Lower leg skin (tissue), 4 donors: ENCODE measurements at regions not wholly inside any gene's neighbourhood (a gene's known extent, or its start where the extent isn't known, plus 50 kb on each side); places are given as distances from the start of the nearest gene placed in this dataset.
A peak's percentile ranks its signal among the peaks of the same experiment; 100 is the strongest.

Source experiments
- DNase-seq, 2 donors: peaks; one replicate each; pipeline ENCODE4 v3.0.0-alpha.2; 2019; ENCODE audit warnings: low spot score in 2 of 2
- H3K4me3 ChIP-seq: fragments of 200-600 bp; sonication (generic); 2 replicates; pipeline ENCODE4 v1.5.1; 2017; ENCODE audit warnings: mild to moderate bottlenecking, low read depth; ENCODE audit not compliant: poor library complexity, severe bottlenecking
- CTCF ChIP-seq, 3 donors: fragments of 450-650 bp; IDR thresholded peaks; one replicate each; pipeline ENCODE4 v1.5.1; 2016; ENCODE audit warnings: antibody characterized with exemption in 3 of 3, mild to moderate bottlenecking in 3 of 3, moderate library complexity in 2 of 3
- POLR2A ChIP-seq, 2 donors: fragments of 450-650 bp; IDR thresholded peaks; one replicate each; pipeline ENCODE4 v1.6.1; 2016 to 2017; ENCODE audit warnings: antibody characterized with exemption in 2 of 2, mild to moderate bottlenecking in 1 of 2, moderate library complexity in 1 of 2
- WGBS, 2 donors: methylation state at CpG; one replicate each; pipeline ENCODE4 v1.1.5; 2018; 5-methylcytosine and 5-hydroxymethylcytosine counted together
- intact Hi-C: fragments of 100-400 bp; cut with DNase I; formaldehyde crosslinking; loops from one replicate; pipeline ENCODE4 v1.15.0; 2023; ENCODE audit warnings: low total_unique reads

DNA sequence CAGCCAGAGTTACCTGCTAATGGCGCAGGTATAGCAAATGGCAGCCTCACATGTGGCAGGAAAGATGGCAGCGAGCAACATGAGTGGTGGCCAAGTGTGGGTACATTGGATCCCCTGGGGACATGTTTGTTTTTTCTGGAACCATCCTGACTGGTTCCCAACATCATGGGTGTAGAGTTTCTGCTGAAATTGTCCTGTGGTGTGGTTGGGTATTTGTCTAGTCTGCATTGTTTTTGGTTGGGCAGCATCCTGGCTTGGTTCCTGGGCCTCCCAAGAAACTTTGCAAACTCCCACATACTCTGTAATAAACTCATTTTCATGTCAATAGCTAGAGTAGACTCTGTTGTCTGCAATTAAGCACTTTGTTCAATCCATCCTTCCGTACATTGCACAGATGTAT is 282.6 kb downstream of the CDC5L start:
- WGBS, 2 donors: 89 to 94% methylated on average over 3 of the region's 3 CpGs
- DNase-seq: peak in 1 of 2 donors; percentile 32
- TF ChIP-seq POLR2A (IDR thresholded peaks at IDR 0.05): no peak
- TF ChIP-seq CTCF (IDR thresholded peaks at IDR 0.05): no peak
- intact Hi-C loops: no loop called here
- no peak overlapping the region for H3K4me3 ChIP-seq

DNA sequence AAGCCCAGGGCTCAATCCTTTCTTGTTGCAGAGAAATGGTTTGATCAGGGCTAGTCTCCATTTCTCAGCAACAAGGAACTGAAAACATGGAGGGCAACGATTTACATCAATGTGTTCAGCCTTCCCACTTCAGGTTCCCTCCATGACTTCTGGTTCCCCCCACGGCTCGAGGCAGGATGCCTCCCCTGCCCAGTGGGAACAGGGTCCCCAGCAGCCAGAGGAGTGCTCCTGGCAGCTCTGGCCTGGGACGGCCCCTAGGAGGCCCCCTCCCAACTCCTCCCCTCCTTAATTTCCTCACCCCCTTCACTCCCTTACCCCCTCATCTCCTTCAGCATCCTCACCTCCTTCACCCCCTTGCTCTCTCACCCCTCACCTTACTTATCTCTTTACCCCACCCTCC is 283.8 kb downstream of the CDC5L start:
- intact Hi-C loops: no loop called here
- H3K4me3 ChIP-seq: no peak overlapping the region
- DNase-seq: peak in 1 of 2 donors; percentile 46
- 86 to 93% methylated on average over 4 of the region's 4 CpGs for WGBS, 2 donors
- no peak for TF ChIP-seq CTCF (IDR thresholded peaks at IDR 0.05)
- TF ChIP-seq POLR2A (IDR thresholded peaks at IDR 0.05): no peak

DNA sequence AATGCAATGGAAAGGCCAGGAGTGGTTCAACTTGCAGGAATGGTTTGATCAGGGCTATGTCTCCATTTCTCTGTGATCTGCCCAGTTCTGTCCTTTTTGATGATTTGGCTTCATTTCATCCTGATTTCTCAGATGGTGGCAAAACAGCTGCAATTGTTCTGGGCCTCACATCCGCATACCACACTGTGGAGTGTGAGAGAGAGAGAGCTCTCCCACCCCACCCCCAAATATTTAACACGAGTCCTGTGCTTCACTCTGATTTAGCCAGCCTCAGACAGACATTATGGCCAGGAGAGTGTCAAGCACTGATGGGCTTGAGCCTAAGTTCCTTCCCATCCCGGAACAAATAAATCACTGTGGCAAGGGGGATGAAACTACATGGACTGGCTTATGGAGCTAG is 284.6 kb downstream of the CDC5L start:
- 82 to 89% methylated on average over 3 of the region's 3 CpGs for WGBS, 2 donors
- TF ChIP-seq CTCF (IDR thresholded peaks at IDR 0.05): no peak
- TF ChIP-seq POLR2A (IDR thresholded peaks at IDR 0.05): no peak
- intact Hi-C loops: no loop called here
- no peak overlapping the region for H3K4me3 ChIP-seq
- peak in 1 of 2 donors; percentile 21 for DNase-seq

DNA sequence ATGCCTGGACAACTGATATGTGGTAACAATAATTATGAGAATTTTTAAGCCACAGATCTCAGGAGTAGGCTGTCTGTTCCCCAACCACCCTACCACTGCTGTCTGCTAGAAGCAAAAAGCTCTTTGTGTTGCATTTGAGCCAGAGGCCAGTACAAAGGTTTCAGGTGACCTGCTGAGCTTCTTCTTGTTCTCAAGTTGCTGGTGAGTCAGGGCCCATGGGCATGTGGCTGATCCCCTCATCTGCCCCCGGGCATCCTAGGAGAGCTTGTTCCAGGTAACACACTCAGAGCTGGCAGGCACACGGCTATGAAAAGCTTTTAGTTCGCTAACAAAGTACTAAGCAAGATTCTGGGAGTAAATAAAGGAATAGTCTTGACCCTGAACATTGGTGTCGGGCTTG is 285.3 kb downstream of the CDC5L start:
- H3K4me3 ChIP-seq: no peak overlapping the region
- WGBS, 2 donors: 68 to 82% methylated on average over 4 of the region's 4 CpGs
- TF ChIP-seq CTCF (IDR thresholded peaks at IDR 0.05): no peak
- no peak for TF ChIP-seq POLR2A (IDR thresholded peaks at IDR 0.05)
- intact Hi-C loops: no loop called here
- DNase-seq: peak; percentile 4 to 66

DNA sequence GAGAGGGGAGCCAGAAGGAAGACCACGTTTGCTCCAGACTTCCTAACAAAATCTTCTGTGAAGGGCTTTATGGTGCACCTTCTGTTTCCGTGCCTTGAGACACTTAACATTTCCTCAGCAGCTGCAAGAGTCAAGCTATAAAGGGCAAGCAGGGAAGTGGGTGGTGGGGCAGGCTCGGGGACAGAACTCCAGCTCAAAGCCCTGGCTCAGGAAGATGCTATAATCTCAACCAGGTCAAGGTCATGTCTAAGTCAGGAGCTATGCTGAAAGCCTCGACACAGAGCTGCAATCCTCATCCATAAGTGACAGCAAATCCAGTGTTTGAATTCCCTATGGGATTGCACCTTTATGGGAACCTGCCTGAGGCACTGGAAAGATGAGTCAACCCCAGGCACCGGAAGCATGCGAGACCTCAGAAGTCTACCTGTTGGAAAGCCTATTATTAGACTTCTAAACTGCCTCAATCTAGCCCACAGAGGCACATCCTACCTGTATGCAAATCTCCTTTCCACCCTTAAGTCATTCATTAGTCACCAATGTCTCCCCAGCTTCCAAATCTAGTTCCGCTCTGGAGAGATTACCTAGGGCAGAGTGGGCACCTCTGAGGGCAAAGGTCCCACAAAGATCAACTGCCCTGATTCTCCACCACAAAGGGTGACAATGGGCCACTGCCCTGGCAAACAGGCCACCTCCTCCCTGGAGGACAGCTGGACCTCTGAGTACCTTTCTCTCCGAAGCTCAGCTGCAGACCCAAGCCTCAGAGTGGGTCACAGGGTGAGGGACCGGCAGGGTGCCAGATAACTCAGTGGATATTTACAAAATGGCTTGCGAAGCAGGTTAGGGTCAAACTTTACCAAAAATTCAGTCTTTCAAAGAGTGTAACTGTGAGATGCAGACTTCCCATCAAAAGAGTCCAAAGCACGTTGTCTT is 287.0 kb downstream of the CDC5L start:
- 62 to 65% methylated on average over 11 of the region's 11 CpGs for WGBS, 2 donors
- peak in 1 of 2 donors; percentile 64 for DNase-seq
- no peak for TF ChIP-seq POLR2A (IDR thresholded peaks at IDR 0.05)
- TF ChIP-seq CTCF (IDR thresholded peaks at IDR 0.05): no peak
- intact Hi-C loops: no loop called here
- H3K4me3 ChIP-seq: no peak overlapping the region
